NCI-H128 (cell line): ENCODE measurements at regions not wholly inside any gene's neighbourhood (a gene's known extent, or its start where the extent isn't known, plus 50 kb on each side); places are given as distances from the start of the nearest gene placed in this dataset.

Experiments
- DNase-seq: peaks from one replicate; lab custom pipeline; 2025; ENCODE audit not compliant: unreplicated experiment; lab: John Stamatoyannopoulos, UW

DNA sequence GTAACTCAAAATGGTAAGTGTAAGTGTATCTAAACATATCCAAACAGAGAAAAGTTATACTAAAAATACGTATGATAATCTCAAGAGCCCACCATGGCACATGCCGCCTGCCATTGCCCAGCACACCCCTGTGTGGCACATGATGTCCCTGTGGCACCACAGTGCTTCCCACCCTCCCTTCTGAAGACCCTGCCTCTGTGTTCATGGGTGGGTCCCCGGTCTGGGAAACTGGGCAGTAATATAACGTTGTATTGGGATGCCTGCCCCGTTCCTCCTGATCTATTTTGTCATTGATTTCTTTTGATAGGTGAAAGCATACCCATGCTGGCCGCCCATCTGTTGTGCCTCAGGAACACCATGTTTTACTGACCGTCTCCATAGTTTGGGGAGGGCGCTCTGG is 296.8 kb upstream of the SHH start:
- no peak for DNase-seq

DNA sequence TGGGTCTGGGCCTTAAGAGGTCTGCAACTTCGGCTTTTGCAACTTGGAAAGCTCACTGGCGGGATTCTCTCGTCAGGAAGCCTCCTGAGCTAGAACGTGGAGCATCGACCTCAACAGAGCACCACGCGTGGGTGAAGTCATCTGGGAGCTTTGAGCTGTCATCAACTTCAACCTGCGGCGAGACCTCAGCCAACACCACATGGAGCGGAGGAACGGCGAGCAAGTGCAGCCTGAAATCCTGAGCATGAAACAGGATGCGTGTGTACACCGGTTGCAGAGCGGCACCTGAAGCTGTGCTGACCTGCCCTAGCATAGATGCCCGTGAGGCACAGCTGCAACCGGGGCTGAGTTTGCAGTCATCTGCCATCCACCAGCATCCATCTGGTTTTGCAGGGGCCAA is 295.7 kb upstream of the SHH start:
- no peak for DNase-seq

DNA sequence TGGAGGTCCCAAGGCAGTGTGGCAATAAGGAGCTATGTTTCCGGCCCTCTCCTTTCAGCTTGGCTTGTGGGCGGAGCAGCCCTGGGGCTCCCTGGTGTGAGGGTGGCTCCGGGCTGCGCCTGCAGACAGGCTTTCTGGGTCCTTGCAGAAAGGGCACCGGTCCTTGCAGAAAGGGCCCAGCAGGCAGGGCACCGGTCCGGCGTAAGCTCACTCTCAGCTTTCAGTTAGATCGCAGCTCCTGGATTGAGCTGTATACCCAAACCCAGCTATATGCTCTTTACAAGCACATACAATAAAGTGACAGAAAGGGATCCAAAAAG is 293.8 kb upstream of the SHH start:
- no peak for DNase-seq

DNA sequence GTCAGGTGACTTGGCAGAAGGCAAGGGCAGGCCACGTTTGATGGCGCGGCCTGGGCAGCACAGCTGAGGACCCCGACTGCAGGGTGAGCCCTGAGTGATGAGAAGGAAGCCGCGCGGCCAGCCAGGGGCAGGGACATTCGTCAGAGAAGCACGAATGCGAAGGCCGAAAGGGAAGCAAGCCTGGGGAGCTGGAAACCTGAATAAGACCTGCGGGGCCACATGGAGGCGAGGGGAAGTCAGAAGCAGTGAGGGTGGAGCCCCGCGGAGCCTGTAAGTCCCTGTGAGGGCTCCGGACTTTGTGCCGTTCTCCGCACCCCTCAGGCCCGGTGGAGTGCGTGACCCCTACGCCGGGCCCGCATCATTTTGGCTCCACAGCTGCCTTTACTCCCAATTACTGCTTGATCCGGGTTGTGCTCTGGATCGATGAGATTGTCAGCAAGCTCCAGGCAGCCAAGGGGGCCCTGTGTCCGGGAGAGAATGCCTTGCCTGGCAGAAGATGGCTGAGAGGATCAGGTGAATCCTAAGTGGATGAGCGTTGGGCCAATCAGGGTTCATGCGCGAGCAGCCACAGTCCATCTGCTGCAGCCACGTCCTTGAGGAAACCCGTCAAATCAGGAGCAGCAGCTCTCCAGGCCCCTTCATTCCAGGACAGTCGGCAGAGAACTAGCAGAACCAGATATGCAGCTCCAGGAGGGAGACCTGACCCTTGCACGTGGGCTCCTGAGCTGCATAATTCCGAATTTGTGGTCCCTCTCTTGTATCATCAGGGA is 293.3 kb upstream of the SHH start:
- no peak for DNase-seq

DNA sequence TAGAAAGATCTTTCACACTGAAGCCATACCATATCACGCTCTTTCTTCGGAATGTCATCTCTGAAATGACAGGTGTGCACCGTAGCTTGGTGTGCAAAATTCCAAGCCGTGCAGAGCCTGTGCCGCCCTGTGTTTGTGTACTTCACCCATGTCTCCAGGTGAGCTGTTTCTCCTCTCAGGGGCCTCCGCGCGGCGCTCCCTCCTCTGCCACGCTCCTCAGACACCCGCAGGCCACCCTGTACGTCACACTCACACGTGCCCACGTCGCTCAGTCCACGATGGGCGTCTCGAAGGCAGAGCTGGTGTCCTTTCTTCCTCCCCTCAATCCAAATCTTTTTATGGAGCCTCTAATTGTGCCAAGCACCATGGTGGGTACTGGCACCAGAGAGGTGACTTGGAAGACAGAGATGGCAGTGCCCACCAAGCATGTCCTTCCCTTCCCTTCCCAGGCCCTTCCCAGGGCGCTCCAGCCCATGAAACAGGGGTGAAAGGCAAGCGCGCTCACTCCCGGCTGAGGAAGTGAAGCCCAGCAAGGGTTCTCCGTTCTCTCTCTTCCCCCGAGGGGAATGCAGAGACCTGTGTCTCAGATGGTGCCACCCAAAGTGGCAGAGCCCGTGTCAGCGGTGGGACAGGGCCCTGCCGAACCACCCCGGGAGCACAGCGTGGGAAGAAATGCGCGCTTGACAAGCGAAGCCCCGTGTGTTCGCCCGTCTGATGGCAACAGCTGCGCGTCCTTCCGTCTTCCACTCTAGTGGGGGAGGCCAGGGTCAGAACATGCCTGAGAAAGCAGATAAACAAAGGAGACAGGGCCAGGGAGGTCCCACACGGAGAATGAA is 292.5 kb upstream of the SHH start:
- no peak for DNase-seq

DNA sequence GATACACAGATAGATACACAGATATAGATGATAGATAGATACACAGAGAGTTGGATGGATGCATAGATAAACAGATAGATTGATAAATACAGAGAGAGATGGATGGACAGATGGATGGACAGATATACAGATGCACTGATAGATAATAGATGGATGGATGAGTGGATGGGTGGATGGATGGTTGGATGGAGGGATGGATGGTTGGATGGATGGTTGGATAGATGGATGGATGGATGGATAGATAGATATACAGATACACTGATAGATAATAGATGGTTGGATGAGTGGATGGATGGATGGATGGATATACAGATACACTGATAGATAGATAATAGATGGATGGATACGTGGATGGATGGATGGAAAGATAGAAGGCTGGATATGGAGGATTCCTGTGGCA is 290.0 kb upstream of the SHH start:
- DNase-seq = no peak

DNA sequence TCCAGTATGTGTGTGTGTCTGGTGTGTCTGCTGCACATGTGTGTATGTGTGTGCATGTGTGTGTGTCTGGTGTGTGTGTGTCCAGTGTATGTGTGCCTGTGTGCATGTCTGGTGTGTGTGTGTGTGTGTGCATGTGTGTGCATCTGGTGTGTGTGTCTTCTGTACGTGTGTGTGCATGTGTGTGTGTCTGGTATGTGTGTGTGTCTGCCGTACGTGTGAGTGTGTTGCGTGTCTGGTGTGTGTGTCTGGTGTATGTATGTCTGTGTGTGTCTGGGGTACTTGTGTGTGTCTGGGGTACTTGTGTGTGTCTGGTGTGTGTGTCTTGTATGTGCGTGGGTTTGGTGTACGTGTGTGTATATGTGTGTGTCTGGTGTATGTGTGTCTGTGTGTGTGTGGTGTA is 289.1 kb upstream of the SHH start:
- no peak for DNase-seq

DNA sequence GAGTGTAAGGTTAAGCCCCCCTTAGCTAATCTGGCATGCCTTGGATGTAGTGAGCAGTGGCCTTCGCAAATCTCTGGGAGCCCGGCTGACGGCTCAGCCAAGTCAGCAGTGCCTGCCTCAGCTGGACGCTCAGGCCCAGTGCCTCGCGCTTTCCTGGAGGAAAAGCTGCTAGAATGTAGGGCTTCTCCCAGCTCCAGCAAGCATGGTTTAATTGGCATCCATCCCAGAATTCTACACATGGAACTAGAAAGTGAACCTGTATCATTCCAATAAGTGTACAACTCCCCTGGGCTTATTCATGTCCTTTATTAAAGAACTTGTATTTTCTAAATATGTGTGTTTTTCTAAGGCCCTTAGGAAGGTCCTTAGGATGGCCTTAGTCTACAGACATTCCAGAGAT is 287.8 kb upstream of the SHH start:
- DNase-seq = no peak

DNA sequence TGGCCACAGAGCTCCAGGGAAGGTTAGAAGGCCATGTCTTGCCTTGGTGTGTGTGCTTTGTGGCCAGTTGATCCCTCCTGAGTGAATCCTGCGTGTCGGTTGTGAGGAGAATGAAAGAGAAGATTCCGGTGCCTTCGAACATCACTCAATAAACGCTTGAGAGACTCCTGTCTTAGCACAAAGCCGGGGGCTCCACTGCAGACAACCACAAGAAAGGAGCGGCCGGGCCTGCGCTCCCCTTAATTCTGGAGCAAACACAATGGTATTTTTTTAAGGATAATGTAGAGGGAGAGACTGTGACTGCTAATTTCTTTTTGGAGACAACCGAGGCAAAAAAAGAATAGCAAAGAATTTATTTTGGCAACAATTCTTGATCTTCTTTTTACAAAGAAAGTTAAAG is 286.8 kb upstream of the SHH start:
- no peak for DNase-seq

DNA sequence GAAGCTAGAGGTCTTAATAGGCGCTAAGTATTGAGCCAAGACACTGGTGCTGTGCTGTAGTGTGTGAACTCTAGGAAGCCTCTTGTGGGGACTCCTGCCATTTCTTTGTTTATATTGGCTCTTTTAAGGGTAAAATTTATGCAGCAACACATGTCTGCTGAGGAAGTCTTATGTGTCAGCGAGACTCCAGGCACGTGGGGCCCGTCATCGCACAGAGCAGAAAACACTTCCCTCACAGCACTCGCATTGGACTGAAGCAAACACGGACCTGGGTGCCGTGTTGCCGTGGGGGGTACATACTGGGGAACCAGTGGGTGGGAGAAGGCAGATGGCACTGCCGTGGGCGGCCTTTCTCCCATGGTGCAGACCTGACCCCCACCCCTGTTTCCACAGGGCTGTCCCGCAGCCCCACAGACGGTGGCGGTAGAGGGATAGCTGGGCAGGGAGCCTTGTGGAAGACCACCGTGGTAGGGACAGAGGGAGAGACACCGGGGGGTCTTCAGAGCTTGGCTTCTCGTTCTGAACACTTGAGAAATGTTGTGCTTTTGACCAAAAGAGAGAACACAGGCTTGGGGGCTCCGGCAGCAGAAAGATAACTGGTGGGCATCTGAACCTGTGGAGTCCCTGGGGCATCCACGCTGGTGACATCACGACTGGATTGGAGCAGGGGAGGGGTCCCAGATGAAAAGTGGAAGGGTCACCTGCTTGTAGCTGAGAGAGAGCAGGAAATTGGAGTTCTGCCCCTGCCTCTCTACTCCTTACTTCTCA is 284.7 kb upstream of the SHH start:
- DNase-seq = no peak

DNA sequence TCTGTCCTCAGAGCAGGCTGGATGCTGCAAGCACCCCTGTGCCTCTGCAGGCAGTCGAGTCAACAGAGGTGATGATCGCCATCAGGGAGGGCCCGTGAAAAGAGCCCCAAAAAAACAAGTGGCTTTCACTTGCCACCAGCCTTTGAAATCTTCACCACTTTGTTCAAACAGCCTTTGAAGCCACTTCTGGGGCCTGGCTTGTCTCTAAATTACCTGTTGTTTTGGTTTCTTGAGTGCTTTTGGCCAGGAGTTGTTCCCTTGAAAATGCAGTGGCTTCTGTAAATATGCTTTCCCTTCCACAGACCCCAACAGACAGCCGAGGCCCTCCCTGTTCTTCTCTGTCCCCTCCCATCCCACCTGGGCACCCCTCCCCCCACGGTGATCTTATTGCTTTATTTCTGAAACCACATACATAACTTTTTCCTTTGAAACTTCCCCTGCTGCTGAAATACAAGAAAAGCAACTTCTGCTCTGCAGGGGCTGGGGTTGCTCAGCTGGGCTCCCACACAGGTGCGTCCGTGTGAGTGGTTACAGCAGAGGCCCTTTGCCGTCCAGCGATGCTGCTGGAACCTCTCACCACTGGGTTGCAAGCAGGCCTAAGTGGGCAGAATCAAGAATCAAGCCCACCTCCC is 283.8 kb upstream of the SHH start:
- no peak for DNase-seq

DNA sequence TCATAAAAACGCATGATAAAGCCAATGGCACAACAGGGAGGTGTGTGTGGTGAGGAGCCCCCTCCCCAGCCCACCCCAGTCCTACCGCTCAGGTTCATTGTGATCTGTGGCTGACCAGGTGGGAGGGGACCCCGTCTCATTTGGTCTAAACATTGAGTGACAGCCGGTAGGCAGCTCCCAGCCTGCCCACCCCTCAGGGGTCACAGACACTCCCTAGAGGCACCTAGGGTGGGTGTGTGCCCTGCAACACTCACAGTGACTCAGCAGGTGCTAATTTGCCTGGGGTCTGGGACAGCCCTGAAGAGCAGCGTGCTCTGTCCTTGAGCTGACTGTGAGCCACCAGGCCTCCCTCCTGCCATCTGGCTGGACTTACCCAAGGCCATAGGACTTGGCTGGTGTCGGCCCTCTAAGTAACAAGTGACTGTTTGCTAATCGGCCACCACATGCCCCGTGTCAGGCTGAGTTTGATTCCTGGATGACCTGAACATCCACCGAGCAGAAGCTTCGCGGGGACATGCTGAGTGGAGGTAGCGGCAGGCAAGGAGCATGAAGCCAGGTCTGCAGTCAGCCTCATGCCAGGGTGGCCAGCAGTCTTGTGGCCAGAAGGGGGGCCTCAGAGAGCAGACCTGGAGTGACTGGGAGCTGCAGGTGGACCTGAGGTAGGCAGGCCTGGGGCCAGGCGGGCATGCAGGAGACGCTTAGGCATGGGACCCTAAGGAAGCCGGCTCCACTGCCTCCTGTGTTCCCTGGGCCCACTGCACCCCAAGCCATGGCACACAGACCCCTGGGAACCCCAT is 282.3 kb upstream of the SHH start:
- no peak for DNase-seq

DNA sequence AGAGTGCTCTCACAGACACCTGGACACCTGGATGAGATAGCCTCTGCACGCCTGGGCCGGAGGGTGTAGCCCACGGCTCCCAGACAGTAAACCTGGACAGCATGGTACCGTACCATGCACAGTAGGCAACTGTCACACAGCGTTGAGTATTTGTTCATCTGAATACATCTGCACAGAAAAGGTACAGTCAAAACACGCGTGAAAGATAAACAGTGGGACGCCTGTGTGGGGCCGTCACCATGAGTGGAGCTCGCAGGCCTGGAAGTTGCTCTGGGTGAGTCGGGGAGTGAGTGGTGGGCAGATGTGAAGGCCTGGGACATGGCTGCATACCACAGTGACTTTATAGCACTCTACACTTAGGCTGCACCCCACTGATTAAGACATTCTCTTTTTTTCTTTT is 280.0 kb upstream of the SHH start:
- no peak for DNase-seq

DNA sequence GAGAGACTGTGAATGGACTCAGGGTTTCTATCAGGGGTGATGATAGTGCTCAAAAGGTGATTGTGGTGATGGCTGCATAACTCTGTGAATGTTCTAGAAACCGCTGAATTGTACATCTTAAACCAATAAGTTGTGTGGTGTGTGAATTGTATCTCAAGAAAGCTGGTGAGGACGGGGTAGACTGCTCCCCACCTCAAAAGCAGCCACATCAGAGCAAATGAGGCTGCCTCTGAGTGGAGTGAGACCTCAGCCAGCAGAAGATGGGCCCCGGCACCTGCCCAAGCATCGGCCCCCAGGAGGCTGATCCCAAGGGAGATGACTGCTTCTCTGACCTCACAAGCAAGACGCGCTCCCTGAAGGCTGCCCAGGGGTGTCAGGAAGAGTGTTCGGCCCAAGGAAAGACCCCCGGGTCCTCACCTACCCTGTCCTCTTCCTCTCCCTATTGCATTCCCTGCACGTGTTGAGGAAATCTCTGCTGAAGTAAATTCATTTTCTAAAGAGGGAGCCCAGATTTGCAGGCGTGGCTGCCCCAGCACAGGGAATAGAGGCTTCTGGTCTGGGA is 279.3 kb upstream of the SHH start:
- DNase-seq = no peak

DNA sequence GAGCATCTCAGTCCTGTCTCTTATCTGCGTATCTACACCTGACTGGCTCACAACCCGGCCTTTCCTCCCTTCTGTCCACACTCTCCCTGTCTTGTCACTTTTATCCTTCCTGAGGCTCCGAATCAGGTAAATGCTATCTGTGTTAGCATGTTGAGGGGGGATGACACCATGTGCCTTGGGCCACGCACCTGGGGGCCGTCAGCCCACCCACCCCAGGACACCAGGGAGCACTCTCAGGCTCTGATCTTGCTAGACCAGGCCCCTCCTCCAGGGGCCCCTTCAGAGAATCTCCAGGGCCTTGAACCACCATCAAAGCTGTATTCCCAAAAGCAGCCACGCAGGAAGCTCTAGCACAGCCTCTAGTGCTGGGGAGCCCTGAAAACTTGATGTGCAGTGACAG is 278.7 kb upstream of the SHH start:
- no peak for DNase-seq

DNA sequence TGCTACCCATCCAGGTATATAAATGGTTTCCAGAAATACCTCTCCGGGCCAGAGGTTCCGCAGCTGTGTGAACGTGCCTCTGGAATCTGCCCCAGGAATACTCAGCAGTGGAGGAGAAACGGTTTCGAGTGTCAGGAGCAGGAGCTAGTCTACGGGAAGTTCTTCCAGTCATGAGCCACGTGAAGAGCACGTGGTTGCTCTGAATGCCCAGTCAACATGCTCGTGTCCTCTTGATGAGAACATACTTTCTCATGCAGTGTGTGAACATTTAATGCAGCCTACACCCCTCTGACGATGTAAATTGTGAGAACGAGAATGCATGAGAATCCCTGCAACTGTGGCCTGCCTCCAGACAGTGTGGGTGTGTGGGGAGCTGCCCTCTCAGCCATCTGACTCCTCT is 277.0 kb upstream of the SHH start:
- DNase-seq = no peak

DNA sequence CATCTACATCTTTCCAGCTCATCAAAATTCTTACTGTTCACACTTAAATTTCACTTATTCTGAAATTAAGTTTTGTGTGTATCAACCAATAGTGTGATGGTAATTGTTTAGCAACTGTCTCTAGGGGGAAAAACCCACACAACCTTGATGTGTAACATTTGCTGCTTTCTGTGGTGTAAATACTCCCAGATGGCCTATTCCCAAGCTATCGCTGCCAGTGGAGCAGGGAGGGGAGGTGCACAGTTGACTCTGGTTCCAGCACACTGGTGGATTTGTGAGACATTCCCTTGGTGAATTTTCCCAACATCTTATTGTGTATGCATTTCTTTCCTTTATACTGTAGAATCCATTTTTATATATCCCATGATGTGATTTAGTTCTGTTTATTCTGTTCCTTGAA is 275.9 kb upstream of the SHH start:
- no peak for DNase-seq

DNA sequence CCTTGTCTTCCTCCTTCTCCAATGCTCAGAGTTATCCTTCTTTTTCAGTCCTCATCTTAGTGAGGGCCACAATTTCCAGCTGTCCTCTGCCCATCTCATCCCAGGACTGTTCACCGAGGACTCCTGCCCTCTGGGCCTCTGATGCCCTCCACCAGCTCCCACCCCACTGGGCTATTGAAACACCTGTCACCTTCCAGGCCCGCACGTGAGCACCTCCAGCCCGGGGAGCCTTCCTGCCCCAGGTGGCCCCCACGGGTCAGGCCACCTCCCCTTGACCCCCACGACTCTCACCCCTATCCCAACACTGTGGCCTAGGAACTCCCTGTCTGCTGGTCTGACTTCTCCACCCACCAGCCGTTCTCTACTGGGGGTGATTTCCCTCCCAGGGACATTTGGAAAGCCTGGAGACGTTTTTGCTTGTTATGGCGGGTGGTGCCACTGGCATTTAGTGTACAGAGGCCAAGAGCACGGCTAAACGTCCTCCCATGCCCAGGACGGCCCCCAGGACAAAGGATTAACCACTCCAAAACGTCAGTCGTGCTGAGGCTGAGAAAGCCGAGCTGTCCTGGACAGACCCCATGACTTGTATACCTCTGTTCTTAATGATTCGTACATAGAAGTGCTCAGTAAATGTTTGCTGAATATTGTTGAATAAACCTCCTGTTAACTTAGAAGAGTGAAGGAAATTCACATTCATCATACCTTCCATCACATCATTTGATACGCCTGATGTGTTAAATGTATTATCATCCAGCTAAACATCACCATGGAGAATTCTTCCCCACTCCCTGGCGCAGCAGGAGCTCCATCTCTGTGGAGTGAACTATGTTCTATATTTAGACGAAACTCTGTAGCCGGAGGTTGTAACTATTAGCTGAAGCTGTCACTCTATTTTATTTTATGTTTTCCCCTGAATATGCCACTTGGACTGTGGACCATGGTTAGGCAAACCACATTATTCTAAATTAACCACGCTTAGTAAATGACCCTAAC is 270.1 kb upstream of the SHH start:
- DNase-seq = no peak

DNA sequence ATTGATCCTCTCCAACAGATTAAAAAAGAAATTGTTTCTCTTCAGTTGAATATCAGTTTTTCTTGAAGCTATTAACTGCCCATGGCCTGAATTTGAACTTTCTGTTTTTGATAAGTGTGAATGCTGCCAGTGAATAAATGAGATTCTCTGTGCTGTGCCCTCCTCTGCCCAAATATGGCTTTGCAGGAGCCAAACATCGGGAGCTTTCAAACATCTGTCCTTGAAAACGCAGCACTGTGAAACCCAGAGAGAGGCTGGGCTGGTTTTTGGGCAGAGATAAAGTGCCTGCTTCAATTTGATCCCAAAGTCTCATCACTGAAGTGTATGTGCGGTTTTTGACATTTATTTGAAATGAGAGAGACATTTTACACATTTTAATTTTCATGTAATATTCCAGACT is 268.3 kb upstream of the SHH start:
- no peak for DNase-seq
